HepG2 (cell line): ENCODE measurements at regions not wholly inside any gene's neighbourhood (a gene's known extent, or its start where the extent isn't known, plus 50 kb on each side); places are given as distances from the start of the nearest gene placed in this dataset.
A peak's percentile ranks its signal among the peaks of the same experiment; 100 is the strongest.

ENCODE experiments used
- CAMTA2 ChIP-seq: sonication (generic); formaldehyde crosslinking; IDR thresholded peaks from 2 replicates; pipeline ENCODE4 v1.4.0; 2020; ENCODE audit warnings: mild to moderate bottlenecking, missing genetic modification reagents, borderline replicate concordance
- GATAD1 ChIP-seq: IDR thresholded peaks from 2 replicates; pipeline ENCODE4 v1.6.1; 2016; ENCODE audit warnings: missing genetic modification reagents, missing compliant biosample characterization
- MEF2D ChIP-seq: sonication (generic); formaldehyde crosslinking; IDR thresholded peaks from 2 replicates; pipeline ENCODE4 v1.5.1; 2020; ENCODE audit warnings: mild to moderate bottlenecking, missing genetic modification reagents
- NFATC3 ChIP-seq: sonication (generic); formaldehyde crosslinking; IDR thresholded peaks from 2 replicates; pipeline ENCODE4 v1.5.1; 2020; ENCODE audit warnings: mild to moderate bottlenecking, missing genetic modification reagents
- NR0B2 ChIP-seq: sonication (generic); formaldehyde crosslinking; IDR thresholded peaks from 2 replicates; pipeline ENCODE4 v1.4.0; 2020; ENCODE audit warnings: mild to moderate bottlenecking, missing genetic modification reagents
- TCF7L2 ChIP-seq: IDR thresholded peaks from 2 replicates; pipeline ENCODE4 v1.6.1; 2011; ENCODE audit warnings: mild to moderate bottlenecking, low read depth, low read length, moderate library complexity
- ZBTB44 ChIP-seq: sonication (generic); formaldehyde crosslinking; IDR thresholded peaks from 2 replicates; pipeline ENCODE4 v1.4.0; 2020; ENCODE audit warnings: missing genetic modification reagents
- ZFP1 ChIP-seq: IDR thresholded peaks from 2 replicates; pipeline ENCODE4 v1.6.1; 2016
- ZKSCAN5 ChIP-seq: sonication (generic); formaldehyde crosslinking; IDR thresholded peaks from 2 replicates; pipeline ENCODE4 v1.5.1; 2020; ENCODE audit warnings: mild to moderate bottlenecking, missing genetic modification reagents
- ZNF280D ChIP-seq: sonication (generic); formaldehyde crosslinking; IDR thresholded peaks from 2 replicates; pipeline ENCODE4 v1.5.1; 2020; ENCODE audit warnings: mild to moderate bottlenecking, missing genetic modification reagents
- ZNF557 ChIP-seq: sonication (generic); formaldehyde crosslinking; IDR thresholded peaks from 2 replicates; pipeline ENCODE4 v1.4.0; 2020; ENCODE audit warnings: missing genetic modification reagents
- ZSCAN9 ChIP-seq: IDR thresholded peaks from 2 replicates; pipeline ENCODE4 v1.6.1; 2016; ENCODE audit warnings: borderline replicate concordance
- TF ChIP-seq, protein P1 (sequence below): sonication (generic); formaldehyde crosslinking; IDR thresholded peaks from 2 replicates; pipeline ENCODE4 v1.5.1; 2020; ENCODE audit warnings: missing genetic modification reagents, mild to moderate bottlenecking, borderline replicate concordance
- TF ChIP-seq, protein P2 (sequence below): sonication (generic); formaldehyde crosslinking; IDR thresholded peaks from 2 replicates; pipeline ENCODE4 v1.5.0; 2020; ENCODE audit warnings: mild to moderate bottlenecking, missing genetic modification reagents, borderline replicate concordance
- TF ChIP-seq, protein P3 (sequence below): sonication (generic); formaldehyde crosslinking; conservative IDR thresholded peaks from 2 replicates; pipeline ENCODE4 v1.8.1; 2023; ENCODE audit warnings: missing genetic modification reagents

DNA sequence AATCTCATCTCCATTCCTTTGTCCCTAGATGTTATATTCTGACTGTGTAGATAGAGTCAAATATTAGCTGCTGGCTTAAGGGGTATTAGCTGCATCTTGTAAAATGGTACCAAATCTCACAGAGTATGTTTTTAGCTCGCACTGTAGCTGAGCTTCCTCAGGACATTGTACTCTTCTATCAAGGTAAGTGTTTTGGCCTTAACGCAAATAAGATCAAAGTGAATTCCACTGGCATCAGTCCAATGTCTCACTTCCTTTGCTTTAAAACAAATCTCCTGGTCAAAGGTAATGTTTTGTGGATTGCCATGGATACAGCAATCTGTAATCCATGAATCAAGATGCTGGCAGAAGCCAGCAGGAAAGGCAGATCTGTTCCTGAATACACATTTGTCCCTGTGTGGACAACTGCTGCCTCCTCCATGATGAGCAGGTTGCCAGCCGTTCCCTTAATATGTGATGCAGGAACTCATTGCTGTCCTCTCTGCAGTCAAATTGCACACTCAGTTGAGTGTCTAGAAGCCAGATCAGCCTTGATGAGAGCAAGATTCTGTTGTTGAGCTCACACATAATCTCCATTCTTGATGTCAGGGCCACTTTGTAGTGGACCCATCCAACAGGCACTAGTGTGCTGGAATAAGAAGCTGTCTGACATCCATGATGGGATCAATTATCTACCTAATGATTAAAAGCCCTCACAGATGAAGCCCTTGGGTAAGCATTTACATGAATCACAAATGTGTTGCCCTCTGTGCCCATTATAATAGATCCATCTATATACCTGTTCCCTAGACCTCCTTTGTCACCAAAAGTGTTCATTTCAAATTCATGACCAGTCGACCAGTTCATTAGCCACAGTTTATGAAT is 96.6 kb upstream of the AGTR1 start (continued):
- no peak for TF ChIP-seq ZBTB44 (CRISPR knock-in tag)
- TF ChIP-seq NR0B2 = no peak
- TF ChIP-seq GATAD1 (CRISPR knock-in tag) = peak; percentile 50
- 0 out of 2 replicates have a peak, but pooled peaks have one; percentile 66 for TF ChIP-seq ZNF557
- TF ChIP-seq, protein P1, sequence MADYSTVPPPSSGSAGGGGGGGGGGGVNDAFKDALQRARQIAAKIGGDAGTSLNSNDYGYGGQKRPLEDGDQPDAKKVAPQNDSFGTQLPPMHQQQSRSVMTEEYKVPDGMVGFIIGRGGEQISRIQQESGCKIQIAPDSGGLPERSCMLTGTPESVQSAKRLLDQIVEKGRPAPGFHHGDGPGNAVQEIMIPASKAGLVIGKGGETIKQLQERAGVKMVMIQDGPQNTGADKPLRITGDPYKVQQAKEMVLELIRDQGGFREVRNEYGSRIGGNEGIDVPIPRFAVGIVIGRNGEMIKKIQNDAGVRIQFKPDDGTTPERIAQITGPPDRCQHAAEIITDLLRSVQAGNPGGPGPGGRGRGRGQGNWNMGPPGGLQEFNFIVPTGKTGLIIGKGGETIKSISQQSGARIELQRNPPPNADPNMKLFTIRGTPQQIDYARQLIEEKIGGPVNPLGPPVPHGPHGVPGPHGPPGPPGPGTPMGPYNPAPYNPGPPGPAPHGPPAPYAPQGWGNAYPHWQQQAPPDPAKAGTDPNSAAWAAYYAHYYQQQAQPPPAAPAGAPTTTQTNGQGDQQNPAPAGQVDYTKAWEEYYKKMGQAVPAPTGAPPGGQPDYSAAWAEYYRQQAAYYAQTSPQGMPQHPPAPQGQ (CRISPR knock-in tag) = no peak
- TF ChIP-seq, protein P2, sequence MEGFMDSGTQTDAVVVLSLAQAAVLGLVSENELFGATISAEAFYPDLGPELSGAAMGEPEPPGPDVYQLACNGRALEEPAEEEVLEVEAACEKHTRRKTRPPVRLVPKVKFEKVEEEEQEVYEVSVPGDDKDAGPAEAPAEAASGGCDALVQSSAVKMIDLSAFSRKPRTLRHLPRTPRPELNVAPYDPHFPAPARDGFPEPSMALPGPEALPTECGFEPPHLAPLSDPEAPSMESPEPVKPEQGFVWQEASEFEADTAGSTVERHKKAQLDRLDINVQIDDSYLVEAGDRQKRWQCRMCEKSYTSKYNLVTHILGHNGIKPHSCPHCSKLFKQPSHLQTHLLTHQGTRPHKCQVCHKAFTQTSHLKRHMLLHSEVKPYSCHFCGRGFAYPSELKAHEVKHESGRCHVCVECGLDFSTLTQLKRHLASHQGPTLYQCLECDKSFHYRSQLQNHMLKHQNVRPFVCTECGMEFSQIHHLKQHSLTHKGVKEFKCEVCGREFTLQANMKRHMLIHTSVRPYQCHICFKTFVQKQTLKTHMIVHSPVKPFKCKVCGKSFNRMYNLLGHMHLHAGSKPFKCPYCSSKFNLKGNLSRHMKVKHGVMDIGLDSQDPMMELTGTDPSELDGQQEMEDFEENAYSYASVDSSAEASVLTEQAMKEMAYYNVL (CRISPR knock-in tag) = peak; percentile 82; the same call in 1 of the 2 replicates
- peak; percentile 68; the same call in 1 of the 2 replicates for TF ChIP-seq ZKSCAN5 (CRISPR knock-in tag)
- TF ChIP-seq TCF7L2 = peak; percentile 88
- TF ChIP-seq ZSCAN9 (CRISPR knock-in tag) = peak; percentile 84; the same call in 1 of the 2 replicates
- TF ChIP-seq NFATC3 (CRISPR knock-in tag) = no peak
- TF ChIP-seq ZNF280D (CRISPR knock-in tag) = 0 out of 2 replicates have a peak, but pooled peaks have one; percentile 34
- TF ChIP-seq CAMTA2 (CRISPR knock-in tag) = no peak
- 0 out of 2 replicates have a peak, but pooled peaks have one; percentile 67 for TF ChIP-seq ZFP1 (CRISPR knock-in tag)
- TF ChIP-seq, protein P3, sequence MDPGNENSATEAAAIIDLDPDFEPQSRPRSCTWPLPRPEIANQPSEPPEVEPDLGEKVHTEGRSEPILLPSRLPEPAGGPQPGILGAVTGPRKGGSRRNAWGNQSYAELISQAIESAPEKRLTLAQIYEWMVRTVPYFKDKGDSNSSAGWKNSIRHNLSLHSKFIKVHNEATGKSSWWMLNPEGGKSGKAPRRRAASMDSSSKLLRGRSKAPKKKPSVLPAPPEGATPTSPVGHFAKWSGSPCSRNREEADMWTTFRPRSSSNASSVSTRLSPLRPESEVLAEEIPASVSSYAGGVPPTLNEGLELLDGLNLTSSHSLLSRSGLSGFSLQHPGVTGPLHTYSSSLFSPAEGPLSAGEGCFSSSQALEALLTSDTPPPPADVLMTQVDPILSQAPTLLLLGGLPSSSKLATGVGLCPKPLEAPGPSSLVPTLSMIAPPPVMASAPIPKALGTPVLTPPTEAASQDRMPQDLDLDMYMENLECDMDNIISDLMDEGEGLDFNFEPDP (CRISPR knock-in tag) = no peak
- TF ChIP-seq MEF2D (CRISPR knock-in tag) = peak; percentile 78
